Embryonic facial prominence (tissue), 1 donor: ENCODE measurements at regions not wholly inside any gene's neighbourhood (a gene's known extent, or its start where the extent isn't known, plus 50 kb on each side); places are given as distances from the start of the nearest gene placed in this dataset.

Source experiments
- DNase-seq: peaks from one replicate; pipeline ENCODE4 v3.0.0-alpha.2; 2016; ENCODE audit errors: extremely low spot score

DNA sequence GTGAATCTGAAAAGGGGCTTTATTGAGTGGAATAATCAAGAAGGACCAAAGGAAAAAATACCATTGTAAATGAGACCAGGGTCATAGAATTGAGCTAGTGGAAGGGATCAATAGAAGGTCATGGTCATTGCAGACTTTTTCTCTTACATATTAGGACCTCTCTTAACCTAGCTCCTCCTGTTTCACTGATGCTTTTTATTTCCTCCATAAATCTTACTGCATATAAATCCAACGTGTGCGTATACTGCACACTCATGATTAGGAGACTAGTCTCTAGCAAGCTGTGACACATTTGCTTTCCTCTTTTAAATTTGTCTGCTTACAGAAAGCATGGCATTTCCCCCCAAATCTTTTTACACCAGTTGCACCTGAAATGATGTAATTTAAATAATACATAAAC, 179.6 kb upstream of the B3GALT2 start:
- no peak for DNase-seq

DNA sequence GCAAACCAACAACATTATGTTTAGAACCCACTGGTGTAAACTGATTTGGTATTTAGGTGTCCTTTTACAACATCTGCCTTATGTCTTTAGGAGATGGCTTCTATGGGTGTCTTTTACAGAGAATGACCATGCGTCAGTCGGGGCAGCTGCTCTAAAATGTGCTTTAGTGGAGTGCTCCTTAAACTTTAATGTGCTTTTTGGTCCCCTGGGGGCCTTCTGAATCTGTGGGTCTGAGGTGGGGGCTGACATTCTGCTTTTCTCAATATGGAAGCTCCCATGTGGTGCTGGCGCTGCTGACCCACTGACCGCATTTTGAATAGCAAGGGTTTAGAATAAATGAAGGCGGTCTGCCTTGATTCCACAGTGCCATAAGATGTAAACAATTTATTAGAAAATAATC, 173.2 kb upstream of the B3GALT2 start:
- DNase-seq: no peak

DNA sequence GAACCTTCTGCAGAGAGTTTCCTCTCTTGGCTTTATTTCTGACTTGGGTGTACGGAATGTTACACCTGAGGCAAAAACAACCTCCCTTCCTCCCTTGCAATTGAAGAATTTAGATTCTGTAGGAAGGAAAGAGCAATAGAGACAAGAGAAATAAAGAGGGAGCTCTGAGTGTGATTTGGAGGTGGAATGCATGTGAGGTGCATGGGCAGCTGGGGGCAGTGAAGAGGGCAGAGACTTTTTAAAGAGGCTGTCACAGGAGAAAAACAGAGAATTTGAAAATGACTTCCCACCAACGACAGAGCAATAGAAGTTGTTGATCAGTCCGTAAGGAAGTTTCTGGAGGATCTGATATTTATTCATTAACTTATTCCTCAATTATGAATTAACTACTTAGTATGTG, 172.0 kb upstream of the B3GALT2 start:
- DNase-seq: no peak

DNA sequence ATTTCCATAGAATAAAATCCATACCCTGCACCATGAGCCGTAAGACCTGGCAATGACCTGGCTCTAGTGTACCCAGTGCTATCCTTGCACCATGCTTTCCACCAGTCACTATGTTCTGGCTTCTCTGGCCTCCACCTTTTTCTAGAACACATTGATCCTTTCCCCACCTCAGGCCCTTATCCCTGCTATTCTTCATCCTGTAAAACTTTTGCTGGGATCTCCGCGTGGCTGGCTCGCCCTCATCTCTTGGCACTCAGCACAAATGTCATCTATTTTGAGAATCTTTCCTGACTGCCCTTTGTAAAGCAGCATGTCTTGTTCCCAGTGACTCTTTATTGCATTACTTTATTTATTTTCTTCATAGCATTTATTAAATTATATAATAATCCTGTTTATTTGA, 169.8 kb upstream of the B3GALT2 start:
- DNase-seq: no peak

DNA sequence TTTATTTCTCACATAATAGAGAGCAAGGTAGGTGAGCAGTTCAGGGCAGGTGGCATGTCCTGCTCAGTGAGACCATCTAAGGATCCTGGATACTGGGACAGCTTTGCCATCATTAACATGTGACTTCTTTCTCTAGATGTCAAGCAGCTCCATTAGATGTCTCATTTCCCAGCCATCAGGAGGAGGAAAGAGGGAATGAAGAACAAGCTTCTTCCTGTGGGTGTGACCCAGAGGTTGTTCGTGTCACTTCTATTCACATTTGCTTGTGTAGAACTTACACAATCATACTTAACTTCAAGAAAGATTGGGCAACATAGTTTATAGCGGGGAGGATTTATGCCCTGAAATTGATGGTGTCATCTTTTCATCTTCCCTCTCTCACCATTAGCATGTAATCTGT, 169.2 kb upstream of the B3GALT2 start:
- DNase-seq: no peak

DNA sequence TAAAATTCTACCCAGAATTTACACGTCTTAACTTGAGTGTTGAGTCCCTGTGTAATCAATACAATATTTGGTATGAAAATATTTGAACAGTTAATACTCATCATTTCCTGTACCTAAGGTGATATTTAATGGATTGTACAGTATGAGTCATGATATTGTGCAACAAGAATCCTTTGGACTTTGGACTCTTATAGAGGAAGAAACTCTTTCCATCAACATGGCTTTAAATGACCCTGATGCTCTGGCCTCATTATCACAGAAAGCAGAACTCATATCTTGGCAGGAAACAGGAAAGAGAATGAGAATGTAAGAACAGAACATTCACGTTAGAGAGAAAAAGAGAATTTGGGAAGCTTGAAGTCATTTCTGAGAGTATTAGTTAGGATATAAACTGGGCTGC, 168.8 kb upstream of the B3GALT2 start:
- no peak for DNase-seq

DNA sequence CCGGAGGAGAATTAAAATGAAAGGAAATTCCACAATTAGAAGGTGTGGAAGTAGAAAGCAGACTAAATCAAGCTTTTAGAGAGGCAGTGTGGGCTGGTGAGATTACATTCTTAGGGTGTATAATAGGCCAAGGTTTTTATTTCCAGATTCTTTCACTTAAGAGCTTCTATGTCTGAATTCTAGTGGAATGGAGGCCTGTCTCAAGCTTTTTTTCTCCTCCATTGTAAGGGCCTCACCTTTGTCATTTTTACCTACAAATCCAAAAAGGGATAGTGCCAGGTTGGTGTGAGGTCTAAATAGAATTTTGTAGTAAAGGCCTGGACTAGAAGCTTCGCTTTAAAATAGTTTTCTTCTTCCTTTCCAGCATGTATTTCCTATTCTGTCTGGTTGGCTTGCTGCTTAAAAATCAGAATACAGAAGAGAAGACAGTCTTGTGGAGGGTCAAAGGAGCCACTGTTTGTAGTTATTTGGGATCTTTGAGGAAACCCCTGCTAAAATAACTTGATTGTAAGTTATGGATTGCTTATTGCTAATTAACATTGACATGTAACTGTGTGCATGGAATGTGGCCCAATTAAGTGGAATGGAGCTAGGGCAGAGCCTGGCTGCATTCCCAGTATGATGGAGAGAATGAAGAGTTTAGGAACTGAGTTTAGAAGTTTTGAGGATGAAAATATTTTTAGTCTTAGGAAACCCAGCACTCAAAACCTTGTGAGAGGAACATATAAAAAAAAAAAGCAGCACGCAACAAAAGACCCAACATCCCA, 162.5 kb upstream of the B3GALT2 start:
- DNase-seq: no peak

DNA sequence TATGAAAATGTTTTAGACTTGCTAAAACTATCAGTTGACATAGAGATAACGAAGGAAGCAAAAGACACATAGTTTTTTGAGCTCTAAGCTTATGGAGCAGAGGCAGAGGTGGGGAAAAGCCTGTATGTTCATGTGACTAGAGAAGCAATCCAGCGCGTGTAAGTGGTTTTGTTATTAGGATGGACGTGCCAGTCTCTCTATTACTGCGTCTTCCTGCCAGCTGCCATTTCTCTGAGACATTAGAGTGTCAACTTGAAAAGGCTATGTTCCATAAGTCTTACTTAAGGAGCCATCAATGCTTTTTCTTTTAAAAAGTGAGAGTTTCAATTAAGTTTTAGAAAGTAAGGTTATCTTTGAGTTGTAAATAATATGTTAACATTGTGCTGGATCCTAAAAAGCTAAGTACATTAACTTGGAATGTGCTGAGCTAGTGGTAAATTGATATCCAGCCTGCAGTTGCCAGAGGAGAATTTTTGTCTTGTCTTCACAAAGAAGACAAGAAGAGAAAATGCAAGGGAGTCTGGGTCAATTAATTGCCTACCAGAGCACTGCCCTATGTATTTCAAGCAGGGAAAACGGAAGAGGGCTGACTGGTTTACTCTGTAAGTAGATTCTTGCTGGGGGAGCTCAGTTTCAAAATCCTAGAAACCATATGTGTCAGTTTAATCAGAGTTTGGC, 161.8 kb upstream of the B3GALT2 start:
- DNase-seq: no peak

DNA sequence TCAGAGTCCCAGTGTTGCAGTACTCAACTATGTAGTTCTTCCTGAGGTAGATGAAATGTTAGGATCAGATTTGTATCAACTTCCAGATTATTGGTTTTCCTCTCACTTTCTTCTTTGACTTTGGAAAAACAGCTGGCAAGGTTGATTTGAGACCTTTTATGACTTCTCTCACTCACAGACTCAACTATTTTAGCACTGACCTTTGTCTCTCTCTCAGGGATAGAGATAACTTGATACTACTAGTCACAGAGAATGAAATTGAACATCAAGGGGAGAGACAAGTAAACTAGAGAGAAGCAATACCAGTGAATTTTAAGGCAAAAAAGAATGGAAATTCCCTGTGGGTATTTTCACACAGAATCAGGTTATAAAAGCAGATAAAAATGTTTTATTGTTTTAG, 159.7 kb upstream of the B3GALT2 start:
- DNase-seq: no peak

DNA sequence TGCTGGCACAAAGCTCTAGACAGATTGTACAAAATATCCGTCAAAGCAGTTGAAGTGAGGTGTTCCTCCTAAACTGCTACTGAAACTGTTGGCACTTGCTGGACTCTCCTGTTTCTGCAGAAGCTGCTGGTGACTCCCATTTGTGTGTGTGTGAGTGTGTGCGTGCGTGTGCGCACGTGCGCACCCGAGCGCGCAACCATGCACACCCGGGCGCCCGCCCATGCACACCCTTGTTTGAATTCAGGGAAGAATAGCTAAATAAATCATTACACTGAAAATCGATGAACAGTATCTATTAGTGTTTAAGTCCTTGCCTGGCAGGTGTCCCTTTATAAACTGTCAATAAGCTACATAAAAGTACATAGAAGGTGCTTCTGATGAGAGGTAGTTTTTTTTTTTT, 156.4 kb upstream of the B3GALT2 start:
- no peak for DNase-seq

DNA sequence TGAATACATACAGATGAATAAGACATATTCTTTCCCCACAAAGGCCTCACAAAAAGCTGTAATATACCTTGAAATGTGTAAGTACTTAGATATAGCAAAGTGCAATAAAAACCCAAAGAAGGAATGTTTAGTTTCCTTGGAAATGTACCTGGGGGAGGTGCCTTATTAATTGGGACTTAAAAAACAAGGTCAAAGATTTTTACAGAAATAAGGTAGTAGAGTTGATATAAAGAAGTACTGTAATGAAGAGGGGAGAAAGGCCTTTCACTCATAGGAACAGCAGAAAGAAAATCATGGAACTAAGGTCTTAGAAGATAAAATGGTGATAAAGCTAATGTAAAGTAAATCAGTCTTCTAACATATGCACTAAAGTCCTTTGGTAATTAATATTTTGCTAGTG, 153.9 kb upstream of the B3GALT2 start:
- no peak for DNase-seq

DNA sequence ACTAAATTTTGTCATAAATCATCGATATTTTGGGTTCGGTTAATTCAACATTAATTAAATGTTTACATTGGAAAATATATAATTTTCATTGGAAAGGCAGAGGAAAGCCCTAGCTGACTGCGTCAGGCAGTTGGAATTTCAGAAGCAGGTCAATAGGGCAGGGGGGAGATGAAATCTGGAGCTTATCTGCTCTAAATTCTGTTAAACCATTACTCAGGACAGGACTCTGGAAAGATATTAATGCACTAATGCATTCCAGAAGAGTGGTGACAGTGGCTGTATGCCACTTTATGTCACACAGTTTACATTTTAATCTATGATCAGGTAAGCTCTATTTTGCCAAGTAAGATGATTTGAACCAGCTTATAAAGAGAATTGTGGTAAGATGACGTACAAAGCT, 153.0 kb upstream of the B3GALT2 start:
- no peak for DNase-seq

DNA sequence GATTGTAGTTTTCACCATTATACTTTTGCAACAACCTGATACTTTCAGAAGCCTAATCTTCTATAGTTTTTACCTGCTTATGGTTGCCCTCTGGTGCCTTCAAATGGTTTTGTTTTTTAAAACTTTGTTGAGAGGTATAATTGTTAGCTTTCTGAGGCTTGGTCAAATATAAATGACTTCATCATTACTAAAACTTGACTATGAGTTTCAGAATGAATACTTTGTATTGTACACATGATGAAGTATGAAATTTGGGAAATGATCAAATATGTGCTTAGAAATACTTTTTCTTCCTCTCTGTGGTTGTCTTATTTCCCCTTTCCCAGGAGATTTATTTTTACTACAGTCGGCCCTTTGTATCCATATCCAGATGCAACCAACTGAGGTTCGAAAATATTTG, 151.8 kb upstream of the B3GALT2 start:
- no peak for DNase-seq

DNA sequence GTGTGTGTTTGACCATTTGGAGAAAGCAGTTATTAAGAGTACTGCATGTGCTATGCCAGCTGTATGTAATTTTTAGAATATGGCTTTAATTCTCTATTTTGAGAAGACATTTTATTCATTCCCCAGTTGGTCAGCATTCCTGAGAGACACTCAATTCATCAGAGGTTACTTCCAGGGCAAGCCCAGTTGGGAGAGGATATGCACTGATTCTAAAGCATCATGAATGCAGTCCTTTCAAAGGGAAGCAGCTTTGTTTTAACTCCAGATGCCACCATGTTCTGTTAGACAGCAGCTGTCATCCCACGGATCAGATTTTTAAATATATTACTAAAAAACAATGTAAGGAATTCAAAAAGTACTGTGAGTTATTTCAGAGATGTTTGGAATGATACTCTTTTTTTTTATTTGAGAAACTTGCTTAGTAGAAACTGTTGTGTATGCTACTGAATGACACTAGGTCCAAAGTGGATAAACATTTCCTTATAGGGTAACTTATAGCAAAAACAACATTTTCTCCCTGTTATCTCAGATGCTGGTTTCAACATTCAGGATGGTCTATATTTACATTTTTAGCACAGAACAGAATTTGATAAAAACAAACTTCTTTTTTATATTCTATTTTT, 149.5 kb upstream of the B3GALT2 start:
- DNase-seq: no peak

DNA sequence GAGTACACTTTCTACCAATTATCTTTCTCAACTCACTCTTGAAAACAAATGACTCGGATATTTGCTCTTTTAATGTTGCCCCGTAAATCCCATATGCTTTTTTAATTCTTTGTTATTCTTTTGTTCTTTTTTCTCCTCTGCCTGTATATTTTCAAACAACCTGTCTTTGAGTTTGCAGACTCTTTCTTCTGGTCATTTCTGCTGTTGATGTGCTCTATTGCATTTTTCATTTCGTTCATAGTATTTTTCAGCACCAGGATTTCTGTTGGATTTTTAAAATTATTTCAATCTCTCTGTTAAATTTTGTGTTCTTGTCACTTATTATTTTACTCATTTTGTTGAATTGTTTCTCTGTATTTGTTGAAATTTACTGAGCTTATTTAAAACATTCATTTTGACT, 146.8 kb upstream of the B3GALT2 start:
- DNase-seq: no peak

DNA sequence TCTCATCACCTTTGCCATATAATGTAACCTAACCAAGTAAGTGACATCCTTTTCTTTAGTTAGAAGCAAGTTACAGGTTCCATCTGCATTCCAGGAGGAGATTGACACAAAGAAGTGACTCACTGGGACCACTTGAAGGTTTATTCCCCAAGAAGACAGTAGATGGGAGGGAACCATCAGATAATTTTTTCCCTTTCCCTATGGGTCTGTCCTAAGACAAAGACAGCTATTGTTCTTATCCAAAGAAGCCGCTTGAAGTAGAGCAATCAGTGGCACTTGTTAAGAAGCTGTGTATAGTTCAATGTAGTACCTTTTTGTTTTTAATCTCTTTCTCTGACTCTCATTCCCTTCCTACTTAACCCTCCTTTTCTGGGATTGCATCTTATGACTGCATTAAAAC, 139.9 kb upstream of the B3GALT2 start:
- DNase-seq: no peak

DNA sequence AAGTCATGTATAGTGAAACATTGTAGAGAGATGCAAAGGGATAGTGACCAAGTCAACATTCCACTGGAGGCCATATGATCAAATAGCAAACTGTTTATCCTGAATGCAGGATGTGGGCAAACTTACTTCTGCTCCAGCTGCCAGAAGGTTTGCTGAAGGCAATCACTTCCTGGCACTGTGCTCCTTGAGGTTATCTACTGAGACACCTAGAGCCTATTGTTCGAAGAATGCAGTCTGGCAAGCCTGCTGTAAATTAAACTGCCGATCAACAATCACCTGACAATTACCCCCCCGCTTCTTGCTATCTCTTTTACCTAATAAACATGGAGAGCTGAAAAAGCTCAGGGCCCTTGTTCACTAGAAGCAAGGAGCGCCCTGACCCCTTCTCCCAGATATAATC, 139.4 kb upstream of the B3GALT2 start:
- no peak for DNase-seq

DNA sequence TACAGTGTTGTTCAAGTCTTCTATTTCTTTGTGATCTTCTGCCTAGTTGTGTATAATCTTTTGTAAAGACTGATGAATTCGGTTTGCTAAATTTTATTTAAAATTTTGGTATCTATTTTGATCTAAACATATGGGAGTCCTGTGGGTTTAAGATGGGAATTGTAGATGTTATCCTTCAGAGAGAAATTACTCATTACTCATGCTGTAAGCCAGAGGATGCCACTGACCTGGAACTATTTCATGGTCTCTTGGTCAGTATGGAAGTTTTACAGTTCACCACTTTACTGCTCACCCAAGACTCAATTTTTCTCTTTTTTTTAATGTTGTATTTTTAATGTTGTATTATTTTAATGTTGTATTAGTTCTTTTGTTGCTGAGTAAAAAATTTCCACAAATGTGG, 138.6 kb upstream of the B3GALT2 start:
- DNase-seq: no peak

DNA sequence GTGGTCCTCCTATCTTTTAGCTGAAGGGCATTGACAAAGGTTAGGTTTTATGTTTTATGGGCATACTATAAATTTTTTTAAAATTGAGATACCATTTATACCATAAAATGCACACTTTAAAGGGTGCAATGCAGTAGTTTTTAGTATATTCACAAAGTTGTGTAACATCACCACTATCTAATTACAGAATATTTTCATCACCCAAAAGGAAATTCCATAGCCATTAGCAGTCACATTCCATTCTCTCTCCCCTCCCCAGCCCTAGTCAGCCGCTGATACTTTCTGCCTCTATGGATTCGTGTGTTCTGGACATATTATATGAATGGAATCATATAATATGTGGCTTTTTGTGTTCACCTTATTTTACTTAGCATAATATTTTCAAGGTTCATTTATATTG, 135.8 kb upstream of the B3GALT2 start:
- no peak for DNase-seq

DNA sequence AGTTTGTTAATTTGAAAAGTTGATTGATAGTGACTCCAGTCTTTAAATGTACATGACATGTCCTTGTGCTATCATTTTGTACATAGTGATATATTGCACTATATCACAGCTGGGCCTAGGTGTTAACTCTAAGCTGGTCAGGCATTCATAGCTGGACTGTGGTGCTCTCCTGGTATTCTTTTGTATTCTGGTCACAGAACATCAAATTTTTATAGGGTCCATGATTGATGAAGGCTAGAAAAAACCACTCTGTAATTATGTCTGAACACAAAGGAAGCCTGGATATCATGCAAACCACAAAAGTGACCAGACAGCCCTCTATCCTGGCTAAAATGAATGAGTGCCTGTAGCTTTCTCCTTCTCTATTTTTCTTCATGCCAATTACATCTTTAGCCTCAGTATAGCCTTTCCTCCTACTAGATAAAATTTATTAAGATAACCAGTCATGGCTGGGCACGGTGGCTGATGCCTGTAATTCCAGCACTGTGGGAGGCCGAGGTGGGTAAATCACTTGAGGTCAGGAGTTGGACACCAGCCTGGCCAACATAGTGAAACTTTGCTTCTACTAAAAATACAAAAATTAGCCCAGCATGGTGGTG, 134.9 kb upstream of the B3GALT2 start:
- DNase-seq: no peak

DNA sequence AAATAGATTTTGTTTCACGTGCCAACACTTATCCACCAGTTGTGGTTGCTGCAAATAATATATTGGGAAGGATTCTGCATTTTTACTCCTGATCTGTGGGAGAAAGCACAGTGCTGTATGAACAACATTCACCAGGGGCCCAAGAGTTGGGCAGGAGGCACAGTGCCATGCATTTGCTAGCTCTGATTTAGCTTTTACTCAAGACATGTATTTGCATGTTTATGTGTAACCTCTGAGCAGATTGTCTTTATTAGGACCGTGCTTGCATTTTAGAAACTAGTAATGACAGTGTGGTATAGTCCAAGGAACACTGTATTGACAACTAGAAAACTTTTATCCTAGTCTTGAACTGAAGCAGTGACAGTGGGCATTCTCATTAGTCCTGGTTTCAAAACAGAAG, 133.9 kb upstream of the B3GALT2 start:
- no peak for DNase-seq

DNA sequence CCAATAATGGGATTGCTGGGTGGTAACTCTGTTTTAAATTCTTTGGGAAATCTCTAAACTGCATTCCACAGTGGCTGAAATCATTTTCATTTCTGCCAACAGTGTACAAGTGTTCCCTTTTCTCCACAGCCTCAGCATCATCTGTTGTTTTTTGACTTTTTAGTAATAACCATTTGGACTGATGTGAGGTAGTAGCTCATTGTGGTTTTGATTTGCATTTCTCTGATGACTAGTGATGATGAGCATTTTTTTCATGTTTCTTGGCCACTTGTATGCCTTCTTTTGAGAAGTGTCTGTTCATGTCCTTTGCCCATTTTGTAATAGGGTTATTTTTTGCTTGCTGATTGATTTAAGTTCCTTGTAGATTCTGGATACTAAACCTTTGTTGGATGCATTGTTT, 131.9 kb upstream of the B3GALT2 start:
- DNase-seq: no peak
